NCI-H748 (cell line): ENCODE measurements at regions not wholly inside any gene's neighbourhood (a gene's known extent, or its start where the extent isn't known, plus 50 kb on each side); places are given as distances from the start of the nearest gene placed in this dataset.
"Not testable (repeated sequence)": the region's sequence is repeated elsewhere in the genome, so short reads cannot be mapped to it uniquely, and the experiment has no call there.

Source experiments
- DNase-seq: peaks from one replicate; lab custom pipeline; 2025; ENCODE audit not compliant: unreplicated experiment; lab: John Stamatoyannopoulos, UW

- no peak for DNase-seq
These were observed 465.0 kb downstream of the CNTN3 start for GRCh38 chr3:74149466-74149865.

- no peak for DNase-seq
These were observed 469.2 kb downstream of the CNTN3 start for GRCh38 chr3:74145277-74145676.

- peak; percentile 17 for DNase-seq
These were observed 474.8 kb downstream of the CNTN3 start for GRCh38 chr3:74139648-74140047.

- no peak for DNase-seq
These were observed 476.7 kb downstream of the CNTN3 start for GRCh38 chr3:74137790-74138189.

GRCh38 chr3:74135808-74136207 lies 478.7 kb downstream of the CNTN3 start:
- no peak for DNase-seq

- DNase-seq = no peak
These were observed 479.6 kb downstream of the CNTN3 start for GRCh38 chr3:74134831-74135230.

- not testable (repeated sequence) for DNase-seq
These were observed 482.7 kb downstream of the CNTN3 start for GRCh38 chr3:74131546-74132328.

GRCh38 chr3:74129611-74130010 lies 484.8 kb downstream of the CNTN3 start:
- DNase-seq = no peak

- DNase-seq = no peak
These were observed 485.4 kb downstream of the CNTN3 start for GRCh38 chr3:74129056-74129455.

- no peak for DNase-seq
These were observed 487.2 kb downstream of the CNTN3 start for GRCh38 chr3:74127256-74127655.

- no peak for DNase-seq
These were observed 489.7 kb downstream of the CNTN3 start for GRCh38 chr3:74124782-74125181.

- DNase-seq = no peak
These were observed 492.2 kb downstream of the CNTN3 start for GRCh38 chr3:74122281-74122680.

- no peak for DNase-seq
These were observed 492.7 kb downstream of the CNTN3 start for GRCh38 chr3:74121761-74122160.

- DNase-seq = peak; percentile 31
These were observed 494.5 kb upstream of the PDZRN3 start for GRCh38 chr3:74119221-74119620.

GRCh38 chr3:74115906-74116305 lies 491.2 kb upstream of the PDZRN3 start:
- no peak for DNase-seq

- DNase-seq = no peak
These were observed 482.7 kb upstream of the PDZRN3 start for GRCh38 chr3:74107451-74107850.

- no peak for DNase-seq
These were observed 482.2 kb upstream of the PDZRN3 start for GRCh38 chr3:74106925-74107324.

- DNase-seq = no peak
These were observed 466.5 kb upstream of the PDZRN3 start for GRCh38 chr3:74091204-74091603.

- peak; percentile 34 for DNase-seq
These were observed 465.1 kb upstream of the PDZRN3 start for GRCh38 chr3:74089814-74090213.

GRCh38 chr3:74080056-74080461 lies 455.3 kb upstream of the PDZRN3 start:
- DNase-seq = no peak

GRCh38 chr3:74075241-74075640 lies 450.5 kb upstream of the PDZRN3 start:
- DNase-seq = no peak

- DNase-seq = no peak
These were observed 450.0 kb upstream of the PDZRN3 start for GRCh38 chr3:74074700-74075099.

- peak; percentile 61 for DNase-seq
These were observed 442.6 kb upstream of the PDZRN3 start for GRCh38 chr3:74067296-74067695.
